GM18507 (cell line): ENCODE measurements at regions not wholly inside any gene's neighbourhood (a gene's known extent, or its start where the extent isn't known, plus 50 kb on each side); places are given as distances from the start of the nearest gene placed in this dataset.

Experiments
- DNase-seq: peaks from one replicate; pipeline ENCODE4 v3.0.0; 2011; ENCODE audit warnings: low read depth; ENCODE audit not compliant: insufficient read length; ENCODE audit errors: extremely low spot score
- FAIRE-seq: peaks from 2 replicates; lab custom pipeline; 2011; peaks lifted over from hg19 to GRCh38; lab: Jason Lieb, UNC

GRCh38 chr21:22582026-22582425, 1583.8 kb downstream of the NCAM2 start:
- no peak for FAIRE-seq
- DNase-seq, result no peak

DNA sequence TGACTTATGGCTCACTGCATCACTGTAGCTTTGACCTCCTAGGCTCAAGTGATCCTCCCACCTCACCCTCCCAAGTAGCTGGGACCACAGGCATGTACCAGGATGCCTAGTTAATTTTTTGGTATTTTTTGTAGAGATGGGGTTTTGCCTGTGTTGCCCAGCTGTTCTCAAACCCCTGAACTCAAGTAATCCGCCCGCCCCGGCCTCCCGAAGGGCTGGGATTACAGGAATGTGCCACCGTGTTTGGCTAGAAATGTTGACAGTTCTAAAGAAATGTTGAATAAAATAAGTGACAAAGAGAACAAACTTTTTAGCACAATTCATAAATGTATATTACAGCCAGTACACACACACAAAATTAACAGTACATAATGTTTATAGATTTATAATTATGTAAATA, 1586.1 kb downstream of the NCAM2 start:
- no peak for DNase-seq
- FAIRE-seq, result no peak

DNA sequence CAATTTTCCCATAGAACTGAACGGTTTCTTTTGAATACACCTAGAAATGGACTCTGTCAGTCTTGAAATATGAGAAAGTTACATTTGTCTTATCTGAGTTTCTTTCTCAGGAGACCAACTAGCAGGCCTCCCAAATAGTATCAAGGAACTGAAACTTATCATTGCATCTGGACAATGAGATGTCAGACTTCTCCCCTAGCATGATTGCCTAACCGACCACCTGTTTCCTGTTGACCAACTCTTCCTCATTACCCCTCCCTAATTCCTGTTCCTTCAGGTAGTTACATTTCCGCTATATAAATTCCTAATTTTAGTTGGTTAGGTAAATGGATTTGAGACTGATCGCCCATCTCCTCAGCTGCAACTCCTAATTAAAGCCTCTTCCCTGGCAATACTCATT, 1587.3 kb downstream of the NCAM2 start:
- DNase-seq, result no peak
- no peak for FAIRE-seq

DNA sequence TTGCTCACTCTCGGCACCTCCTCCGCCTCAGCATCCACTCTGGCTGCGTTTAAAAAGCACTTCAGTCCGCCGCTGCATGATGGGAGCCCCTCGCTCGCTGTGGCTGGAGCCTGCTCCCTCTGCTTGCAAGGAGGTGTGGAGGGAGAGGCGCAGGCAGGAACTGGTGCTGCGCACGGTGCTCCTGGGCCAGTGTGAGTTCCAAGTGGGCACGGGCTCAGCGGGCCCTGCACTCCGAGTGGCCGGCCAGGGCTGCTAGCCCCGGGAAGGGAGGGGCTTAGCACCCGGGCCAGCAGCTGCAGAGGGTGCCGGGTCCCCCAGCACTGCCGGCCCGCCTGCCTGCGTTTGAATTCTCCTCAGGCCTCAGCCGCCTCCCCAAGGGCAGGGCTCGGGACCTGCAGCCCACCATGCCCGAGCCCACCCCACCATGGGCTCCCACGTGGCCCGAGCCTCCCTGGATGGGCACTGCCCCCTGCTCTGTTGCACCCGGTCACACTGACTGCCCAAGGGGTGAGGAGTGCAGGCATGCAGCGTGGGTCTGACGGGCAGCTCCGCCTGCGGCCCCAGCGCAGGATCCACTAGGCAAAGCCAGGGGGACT, 1599.5 kb downstream of the NCAM2 start:
- no peak for FAIRE-seq

DNA sequence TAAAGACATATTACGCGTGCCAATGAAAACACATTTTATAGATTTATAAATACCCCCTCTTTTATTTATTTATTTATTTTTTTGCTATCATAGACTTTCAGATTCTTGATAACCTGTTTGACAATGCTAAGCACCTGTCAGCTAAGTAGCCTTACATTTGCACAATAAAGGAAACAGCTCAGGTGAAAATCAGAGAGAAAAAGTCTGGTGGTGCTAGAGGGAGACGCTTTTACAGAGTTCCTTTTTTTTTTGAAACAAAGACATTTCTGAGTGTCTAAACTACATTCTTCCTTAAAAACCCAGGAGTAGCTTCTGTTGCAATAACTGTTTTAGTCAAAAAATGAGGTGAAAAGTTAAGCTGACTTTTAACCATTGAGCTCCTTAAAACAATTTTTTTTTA, 1611.6 kb downstream of the NCAM2 start:
- FAIRE-seq (no peak), DNase-seq (no peak)

More for the DNA sequence above, 1599.5 kb downstream of the NCAM2 start:
- no peak for DNase-seq

DNA sequence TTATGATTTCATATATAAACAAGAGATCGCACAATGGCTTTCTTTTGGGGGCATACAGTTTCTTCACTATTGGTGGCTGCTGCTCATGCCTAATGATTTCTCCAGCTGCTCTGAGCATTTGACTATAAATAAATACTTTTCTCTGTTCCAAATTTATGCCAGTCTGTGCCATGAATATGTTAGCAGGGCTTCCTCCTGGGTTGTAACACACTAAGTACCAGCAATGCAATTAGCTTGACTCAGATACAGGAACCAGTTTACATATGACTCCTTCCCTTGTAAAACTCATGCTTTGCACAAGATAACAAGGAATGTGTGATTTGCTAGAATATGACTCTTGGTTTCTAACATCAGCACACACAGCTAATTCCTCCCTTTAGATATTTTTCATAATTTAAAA, 1629.7 kb downstream of the NCAM2 start:
- FAIRE-seq (no peak), DNase-seq (no peak)

DNA sequence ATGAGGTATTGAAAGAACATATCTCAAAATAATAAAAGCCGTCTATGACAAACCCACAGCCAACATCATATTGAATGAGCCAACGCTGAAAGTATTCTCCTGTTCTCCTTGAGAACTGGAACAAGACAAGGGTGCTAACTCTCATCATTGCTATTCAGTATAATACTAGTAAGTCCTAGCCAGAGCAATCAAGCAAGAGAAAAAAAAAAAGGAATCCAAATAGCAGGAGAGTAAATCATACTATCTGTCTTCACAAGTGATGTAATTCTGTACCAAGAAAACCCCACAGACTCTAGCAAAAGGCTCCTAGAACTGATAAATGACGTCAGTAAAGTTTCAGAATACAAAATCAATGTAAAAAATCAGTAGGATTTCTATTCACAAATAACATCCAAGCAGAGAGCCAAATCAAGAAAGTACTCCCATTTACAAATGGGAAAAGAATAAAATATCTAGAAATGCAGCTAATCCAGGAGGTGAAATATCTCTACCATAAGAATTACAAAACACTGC, 1632.8 kb downstream of the NCAM2 start:
- FAIRE-seq (no peak), DNase-seq (no peak)

DNA sequence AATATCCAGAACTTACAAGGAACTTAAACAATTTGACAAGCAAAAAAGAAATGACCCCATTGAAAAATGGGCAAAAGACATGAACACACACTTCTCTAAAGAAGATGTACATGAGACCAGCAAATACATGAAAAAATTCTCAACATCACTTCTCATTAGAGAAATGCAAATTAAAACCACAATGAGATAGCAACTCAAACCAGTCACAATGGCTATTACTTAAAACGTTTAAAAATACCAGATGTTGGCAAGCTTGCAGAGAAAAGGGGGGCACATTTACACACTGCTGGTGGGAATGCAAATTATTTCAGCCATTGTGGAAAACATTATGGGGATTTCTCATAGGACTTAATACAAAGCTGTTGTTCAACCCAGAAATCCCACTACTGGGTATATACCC, 1634.0 kb downstream of the NCAM2 start:
- DNase-seq (no peak), FAIRE-seq (no peak)

GRCh38 chr21:22649246-22649645, 1651.0 kb downstream of the NCAM2 start:
- no peak for DNase-seq
- no peak for FAIRE-seq

- FAIRE-seq (no peak), DNase-seq (no peak)
Measured at GRCh38 chr21:22650226-22650625, 1652.0 kb downstream of the NCAM2 start.

- DNase-seq, result no peak
- FAIRE-seq, result no peak
Measured at GRCh38 chr21:22657781-22658180, 1659.6 kb downstream of the NCAM2 start.

GRCh38 chr21:22670148-22670547, 1671.9 kb downstream of the NCAM2 start:
- no peak for DNase-seq
- no peak for FAIRE-seq

DNA sequence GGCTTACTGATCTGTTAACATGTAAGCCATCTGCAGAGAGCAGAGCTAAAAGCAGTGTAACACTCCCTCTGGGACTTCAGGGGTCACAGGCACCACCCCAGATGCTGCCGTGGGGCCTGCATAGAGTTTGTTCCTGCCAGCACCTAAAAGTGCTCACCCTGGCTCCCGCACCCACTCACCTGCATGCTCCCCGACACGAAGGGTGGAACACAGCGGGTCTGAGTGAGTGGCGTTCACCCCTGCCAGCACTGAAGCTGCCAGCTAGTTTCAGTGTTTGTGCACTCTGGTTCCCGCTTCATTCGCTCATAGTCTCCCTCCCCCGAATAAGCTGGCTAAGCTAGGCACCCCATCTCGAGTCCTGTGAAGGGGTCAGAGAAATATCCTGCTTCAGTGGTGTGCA, 1681.0 kb downstream of the NCAM2 start:
- no peak for FAIRE-seq
- DNase-seq, result no peak

DNA sequence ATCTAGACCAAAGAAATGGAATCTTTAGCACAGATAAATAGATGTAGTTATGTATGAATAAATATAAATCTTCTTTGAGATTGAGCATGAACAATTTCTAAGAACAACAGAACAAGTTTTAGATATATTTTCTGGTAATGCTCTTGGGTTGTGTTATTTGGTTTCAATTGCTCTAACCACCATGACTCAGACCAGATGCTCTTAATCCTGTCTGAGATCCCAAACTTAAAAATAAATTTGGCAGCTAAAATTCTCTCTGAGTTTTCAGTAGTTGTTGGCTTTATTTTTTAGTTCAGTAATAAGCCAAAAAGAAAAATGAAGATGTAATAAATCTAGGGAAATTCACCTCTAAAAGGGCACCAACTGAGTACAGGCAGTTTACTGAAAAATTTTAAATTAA, 1693.4 kb downstream of the NCAM2 start:
- no peak for DNase-seq
- no peak for FAIRE-seq

GRCh38 chr21:22703521-22703920, 1705.3 kb downstream of the NCAM2 start:
- FAIRE-seq, result no peak
- no peak for DNase-seq

- DNase-seq (no peak), FAIRE-seq (no peak)
Measured at GRCh38 chr21:22710721-22711120, 1712.5 kb downstream of the NCAM2 start.

DNA sequence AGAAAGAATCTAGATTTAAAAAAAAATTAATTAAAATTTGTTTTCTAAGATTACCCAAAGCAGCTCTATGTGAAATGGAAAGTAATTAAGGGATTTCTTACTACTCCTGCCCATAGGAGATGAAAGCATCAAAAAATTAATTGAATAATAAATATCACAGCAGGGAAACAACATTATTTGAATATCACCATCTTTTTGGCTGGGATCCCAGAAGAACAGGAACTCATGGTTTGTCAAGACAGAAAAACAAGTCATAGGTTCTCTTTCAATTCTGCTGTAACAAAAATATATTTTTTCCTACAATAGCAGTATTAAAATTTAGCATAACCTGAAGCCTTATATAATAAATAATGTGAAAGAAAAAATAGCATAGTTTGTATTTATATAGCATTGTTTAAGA, 1713.4 kb downstream of the NCAM2 start:
- no peak for DNase-seq
- FAIRE-seq, result no peak

- DNase-seq, result no peak
- no peak for FAIRE-seq
Measured at GRCh38 chr21:22725436-22725835, 1727.2 kb downstream of the NCAM2 start.

DNA sequence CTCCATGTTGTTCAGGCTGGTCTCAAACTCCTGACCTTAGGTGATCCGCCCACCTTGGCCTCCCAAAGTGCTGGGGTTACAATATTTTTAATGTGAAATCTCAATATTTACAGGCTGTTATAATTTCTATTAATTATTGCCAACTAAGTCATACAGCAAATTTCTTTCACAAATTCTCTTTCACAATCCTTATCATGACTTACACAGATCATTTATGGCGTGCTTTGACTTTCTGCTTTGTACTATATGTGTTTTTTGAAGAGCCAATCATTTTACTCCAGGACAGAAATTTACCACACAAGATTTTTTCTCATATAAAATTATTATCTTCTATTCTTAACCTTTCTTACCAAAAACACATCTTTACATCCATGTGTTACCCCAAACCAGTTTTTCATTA, 1729.9 kb downstream of the NCAM2 start:
- no peak for DNase-seq
- FAIRE-seq, result no peak

- FAIRE-seq, result no peak
- DNase-seq, result no peak
Measured at GRCh38 chr21:22743085-22743484, 1744.9 kb downstream of the NCAM2 start.

GRCh38 chr21:22754746-22755145, 1756.5 kb downstream of the NCAM2 start:
- DNase-seq (no peak), FAIRE-seq (no peak)

GRCh38 chr21:22758478-22758877, 1760.3 kb downstream of the NCAM2 start:
- FAIRE-seq, result no peak

More at GRCh38 chr21:22758478-22758877, 1760.3 kb downstream of the NCAM2 start:
- DNase-seq, result no peak
